22Rv1 (cell line): ENCODE measurements at regions not wholly inside any gene's neighbourhood (a gene's known extent, or its start where the extent isn't known, plus 50 kb on each side); places are given as distances from the start of the nearest gene placed in this dataset.

Experiments used
- ZFX ChIP-seq: fragments of 450-650 bp; IDR thresholded peaks from 2 replicates; pipeline ENCODE4 v1.6.1; 2017; ENCODE audit warnings: antibody characterized with exemption, borderline replicate concordance
- TF ChIP-seq, protein P1 (sequence below): fragments of 450-650 bp; IDR thresholded peaks from 2 replicates; pipeline ENCODE4 v1.5.1; 2017; ENCODE audit warnings: mild to moderate bottlenecking

DNA sequence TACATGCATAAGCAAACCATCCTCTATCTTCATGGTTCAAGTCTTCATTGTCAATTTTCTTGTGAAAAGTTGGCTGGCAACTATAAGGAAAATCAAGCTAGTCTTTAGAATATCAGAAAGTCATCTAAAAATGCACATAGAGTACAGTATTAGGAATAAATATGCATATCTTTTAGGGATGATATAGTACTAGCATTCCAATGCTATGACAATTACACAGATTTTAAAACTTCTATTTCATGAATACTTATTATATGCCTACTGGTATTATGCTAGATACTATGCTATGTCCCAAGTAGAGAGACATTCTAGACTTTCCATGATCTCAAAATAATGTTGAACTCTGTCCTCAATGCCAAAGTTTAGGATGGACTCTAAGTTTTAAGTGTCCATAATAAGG, 81.3 kb upstream of the NAALADL2 start:
- TF ChIP-seq, protein P1, sequence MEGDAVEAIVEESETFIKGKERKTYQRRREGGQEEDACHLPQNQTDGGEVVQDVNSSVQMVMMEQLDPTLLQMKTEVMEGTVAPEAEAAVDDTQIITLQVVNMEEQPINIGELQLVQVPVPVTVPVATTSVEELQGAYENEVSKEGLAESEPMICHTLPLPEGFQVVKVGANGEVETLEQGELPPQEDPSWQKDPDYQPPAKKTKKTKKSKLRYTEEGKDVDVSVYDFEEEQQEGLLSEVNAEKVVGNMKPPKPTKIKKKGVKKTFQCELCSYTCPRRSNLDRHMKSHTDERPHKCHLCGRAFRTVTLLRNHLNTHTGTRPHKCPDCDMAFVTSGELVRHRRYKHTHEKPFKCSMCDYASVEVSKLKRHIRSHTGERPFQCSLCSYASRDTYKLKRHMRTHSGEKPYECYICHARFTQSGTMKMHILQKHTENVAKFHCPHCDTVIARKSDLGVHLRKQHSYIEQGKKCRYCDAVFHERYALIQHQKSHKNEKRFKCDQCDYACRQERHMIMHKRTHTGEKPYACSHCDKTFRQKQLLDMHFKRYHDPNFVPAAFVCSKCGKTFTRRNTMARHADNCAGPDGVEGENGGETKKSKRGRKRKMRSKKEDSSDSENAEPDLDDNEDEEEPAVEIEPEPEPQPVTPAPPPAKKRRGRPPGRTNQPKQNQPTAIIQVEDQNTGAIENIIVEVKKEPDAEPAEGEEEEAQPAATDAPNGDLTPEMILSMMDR = no peak
- TF ChIP-seq ZFX = no peak
